Femur (tissue), 1 donor: ENCODE measurements at regions not wholly inside any gene's neighbourhood (a gene's known extent, or its start where the extent isn't known, plus 50 kb on each side); places are given as distances from the start of the nearest gene placed in this dataset.
A peak's percentile ranks its signal among the peaks of the same experiment; 100 is the strongest.

Source experiments
- DNase-seq: peaks from one replicate; pipeline ENCODE4 v3.0.0-alpha.2; 2017

DNA sequence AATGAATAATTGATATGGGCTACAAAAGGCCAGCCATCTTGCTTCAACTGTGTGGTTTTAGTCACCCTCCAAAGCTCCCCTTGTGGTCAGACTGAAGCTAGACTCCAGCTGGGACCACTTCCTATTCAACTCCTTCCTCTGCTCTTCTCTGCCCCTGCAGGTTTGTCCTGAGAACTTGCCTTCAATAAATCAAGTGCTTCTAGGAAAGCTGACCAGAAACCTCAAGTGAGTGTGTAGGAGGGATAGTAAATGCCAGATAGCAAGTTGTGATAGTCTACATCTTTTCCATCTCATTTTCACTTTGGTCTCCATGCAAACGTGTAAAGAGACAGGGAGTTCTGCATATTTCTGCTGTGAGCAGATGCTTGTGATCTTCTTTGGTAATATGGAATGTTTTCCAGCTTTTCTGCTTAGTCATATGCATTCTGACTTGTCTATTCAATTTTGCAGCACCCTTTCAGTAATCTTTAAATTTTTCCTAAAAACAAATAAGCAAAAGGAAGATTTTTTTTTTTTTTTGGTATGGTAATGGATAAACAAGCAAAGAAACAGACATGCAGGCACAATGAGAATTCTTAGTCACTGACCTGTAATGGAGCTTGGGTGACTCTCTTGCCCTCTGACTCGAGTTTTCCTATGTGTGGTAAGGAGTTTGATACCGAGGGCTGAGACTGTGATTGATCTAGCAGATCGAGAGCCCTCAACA lies 201.3 kb upstream of the BTBD3 start:
- DNase-seq, result no peak

DNA sequence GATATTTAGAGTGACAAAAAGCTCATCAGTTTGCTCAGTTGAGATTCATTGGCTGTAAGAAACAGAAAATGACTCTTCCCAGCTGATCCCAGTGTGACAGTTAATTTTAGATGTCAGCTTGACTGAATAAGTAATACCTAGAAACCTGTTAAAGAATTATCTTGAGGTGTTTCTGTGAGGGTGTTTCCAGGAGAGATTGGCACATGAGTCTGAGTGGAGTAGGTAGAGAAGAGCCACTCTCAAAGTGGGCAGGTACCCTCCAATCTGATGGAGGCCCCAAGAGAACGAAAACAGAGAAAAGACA lies 200.8 kb upstream of the BTBD3 start:
- no peak for DNase-seq

DNA sequence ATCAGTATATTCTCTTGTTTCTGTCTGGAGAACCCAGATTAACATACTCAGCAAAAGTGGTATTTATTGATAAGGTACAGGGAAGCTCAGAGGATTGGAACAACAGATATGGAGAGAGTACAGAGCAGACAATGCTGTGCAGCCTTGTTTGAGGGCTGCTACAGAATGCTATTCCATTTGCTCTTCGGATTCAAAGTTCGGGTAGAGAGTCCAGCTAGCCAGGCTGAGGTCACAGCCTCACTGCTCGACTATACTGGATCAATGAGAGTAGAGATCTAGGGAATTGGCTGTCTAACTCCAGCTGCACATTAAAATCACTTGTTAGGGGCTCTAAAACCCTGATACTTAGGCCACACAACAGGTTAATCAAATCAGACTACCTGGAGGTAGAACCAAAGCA lies 200.1 kb upstream of the BTBD3 start:
- no peak for DNase-seq

DNA sequence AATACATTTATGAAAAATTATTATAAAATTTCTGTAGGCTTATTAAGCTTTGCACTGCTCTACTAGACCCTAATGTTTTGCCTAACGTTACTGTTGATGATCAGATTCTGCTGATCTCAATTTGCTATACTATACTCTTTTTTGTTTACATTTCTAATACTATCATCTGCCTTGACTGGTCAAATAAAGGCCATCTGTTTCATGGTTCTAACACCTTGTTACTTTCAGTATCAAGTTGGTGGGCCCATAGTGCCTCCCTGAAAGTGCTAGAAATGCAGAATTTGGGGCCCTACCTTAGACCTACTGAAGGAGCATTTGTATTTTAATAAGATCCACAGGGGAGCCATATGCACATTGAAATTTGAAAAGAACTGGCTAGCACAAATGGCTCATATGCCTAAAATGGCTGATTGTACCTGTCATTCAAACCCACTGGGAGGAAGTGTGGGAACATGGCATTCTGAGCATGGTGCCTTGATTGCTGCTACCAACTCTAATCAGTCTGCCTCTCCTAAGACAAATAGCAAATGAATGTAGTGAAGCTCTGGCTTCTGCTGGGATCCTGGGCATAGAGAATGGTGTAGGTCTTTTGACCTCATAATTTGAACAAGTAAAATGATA lies 199.1 kb upstream of the BTBD3 start:
- DNase-seq, result no peak

DNA sequence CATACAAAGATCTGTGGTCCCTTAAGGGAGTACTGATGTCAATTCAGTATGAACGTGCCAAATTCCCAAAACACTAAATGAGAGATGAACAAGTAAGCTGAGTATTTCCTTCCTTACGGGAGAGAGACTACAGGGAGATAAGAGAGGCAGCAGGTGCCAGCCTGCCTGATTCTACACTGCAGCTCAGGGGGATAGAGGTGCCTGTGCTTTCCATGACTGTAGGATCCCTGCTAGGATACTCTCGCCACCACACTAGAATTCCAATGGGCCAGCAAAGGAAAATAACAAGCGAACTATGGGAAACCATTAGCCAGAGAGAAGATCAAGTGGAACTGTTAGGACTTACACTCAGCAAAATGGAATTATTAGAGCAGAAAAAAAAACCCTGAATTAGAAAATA lies 198.5 kb upstream of the BTBD3 start:
- no peak for DNase-seq

DNA sequence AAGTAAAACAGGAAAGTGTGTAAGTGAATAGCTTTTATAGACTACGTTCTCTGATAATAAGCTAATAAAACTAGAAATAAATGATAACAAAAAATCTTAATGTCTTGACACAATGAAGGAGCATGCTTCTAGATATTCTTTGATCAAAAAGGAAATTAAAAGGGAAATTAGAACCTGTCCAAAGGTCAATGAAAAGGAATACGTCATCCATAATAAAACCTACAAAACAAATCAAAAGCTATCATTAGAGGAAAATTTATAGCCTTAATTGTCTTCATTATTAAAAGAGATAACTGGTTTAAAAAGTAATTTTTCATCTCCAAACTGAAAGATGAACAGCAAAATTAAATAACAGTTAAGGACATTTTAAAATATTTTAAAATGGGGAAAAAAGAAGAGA lies 196.3 kb upstream of the BTBD3 start:
- DNase-seq, result no peak

DNA sequence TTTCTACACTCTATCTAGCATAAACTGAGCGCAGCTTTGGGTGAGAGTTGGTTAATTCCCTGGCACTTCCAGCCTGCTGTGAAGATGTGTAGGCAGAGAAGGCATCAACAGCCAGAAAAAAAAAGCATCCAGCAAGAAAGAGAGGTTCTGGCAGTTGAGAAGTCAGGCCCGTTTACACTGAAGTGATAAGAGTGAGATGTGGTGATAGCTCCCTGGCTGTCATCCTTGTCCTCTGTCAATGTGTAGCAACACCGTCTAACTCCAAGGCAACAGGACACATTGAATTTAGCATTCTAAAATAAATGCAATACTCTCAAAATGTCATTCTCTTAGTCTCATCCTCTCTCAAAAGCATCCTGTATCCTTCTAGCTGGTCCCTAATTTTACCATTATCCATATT lies 193.6 kb upstream of the BTBD3 start:
- no peak for DNase-seq

DNA sequence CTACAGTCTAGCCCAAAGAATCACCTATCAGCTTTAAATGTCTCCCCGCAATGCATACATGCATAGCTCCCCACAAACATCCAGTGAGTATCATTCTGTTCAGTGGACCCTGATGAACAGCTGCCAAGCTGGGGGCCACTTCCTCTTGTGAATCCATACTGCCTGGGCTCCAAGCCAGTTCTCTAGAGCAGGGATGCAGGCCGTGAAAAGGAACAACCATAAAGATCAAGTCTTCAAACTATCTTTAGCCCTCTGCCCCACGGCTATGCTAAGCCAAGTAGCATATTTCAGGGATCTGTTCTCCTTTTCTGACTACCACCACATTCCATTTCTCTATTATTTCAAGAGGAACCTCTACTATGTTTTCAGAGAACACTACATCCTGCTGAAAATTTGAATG lies 191.7 kb upstream of the BTBD3 start:
- peak; percentile 30 for DNase-seq

DNA sequence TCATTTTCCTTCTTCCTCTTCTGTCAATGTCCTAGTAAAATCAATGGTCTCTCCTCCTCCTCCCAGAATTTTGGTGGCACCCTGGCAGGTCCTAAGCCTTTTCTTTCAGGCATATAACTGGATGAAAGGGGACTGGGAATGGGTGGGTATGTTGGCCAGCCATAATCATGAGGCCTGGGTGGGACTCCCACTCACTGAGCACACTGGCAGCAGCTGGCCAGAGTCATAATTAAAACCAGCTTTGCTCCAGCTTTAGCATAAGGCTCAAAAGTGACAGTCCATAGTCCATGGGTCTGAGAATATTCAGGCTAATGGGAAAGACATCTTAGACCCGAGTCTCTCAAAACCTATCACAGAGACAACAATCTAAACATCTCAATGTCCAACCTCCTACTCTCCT lies 190.0 kb upstream of the BTBD3 start:
- no peak for DNase-seq

DNA sequence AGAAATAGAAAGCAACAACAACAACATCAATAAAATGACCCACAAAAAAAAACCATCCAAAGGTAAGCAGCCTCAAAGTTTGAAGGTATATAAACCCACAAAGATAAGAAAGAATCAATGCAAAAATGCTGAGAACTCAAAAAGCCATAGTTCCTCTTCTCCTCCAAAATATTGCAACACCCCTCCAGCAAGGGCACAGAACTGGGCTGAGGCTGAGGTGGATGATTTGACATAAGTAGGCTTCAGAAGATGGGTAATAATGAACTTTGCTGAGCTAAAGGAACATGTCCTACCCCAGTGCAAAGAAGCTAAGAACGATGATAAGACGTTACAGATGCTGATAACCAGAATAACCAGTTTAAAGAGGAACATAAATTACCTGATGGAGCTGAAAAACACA lies 188.8 kb upstream of the BTBD3 start:
- DNase-seq, result no peak

DNA sequence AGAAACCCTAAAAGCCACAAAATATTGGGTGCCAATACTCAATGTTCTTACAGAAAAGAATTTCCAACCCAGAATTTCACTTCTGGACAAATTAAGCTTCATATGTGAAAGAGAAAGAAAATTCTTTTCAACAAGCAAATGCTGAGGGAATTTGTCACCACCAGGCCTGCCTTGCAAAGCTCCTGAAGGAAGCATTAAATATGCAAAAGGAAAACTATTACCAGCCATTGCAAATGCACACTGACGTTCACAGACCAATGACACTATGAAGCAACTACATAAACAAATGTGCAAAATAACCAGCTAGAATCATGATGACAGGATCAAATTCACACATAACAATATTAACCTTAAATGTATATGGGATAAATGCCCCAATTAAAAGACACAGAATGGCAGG lies 187.9 kb upstream of the BTBD3 start:
- no peak for DNase-seq

DNA sequence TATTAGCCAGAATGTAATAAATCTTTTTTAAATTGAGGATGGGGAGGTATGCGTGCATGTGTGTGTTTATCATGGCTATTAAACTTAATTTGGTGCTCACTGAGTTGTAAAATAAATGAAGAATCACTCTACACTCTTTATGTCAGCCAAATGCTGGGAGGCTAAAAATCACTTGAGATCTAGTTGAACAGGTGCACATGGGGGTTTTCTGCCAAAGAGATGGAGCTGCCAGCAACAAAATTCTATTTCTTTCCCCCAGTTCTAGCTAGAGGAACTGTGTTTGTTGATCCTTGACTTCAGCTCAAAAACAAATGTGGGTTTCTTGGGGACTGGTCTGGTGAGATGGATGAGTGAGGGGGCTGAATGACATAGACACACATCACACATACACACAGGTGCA lies 183.3 kb upstream of the BTBD3 start:
- DNase-seq, result no peak

DNA sequence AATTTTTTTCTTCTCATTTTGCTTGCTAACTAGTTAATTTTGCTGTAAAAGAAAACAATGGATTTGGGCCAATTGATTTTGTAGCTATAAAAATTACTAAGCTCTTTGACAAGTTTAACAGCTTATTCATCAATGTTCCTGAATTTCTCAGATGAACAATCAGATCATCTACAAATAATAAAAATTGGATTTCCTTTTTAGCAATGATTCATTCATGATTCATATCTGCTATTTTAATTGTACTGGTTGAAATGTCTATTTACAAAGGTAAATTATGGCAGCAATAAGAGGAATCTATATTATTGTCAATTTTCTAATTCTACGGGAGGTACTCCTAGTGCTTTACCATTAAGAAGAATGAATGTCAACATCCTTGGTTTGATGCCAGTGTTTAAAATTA lies 178.8 kb upstream of the BTBD3 start:
- DNase-seq, result no peak

DNA sequence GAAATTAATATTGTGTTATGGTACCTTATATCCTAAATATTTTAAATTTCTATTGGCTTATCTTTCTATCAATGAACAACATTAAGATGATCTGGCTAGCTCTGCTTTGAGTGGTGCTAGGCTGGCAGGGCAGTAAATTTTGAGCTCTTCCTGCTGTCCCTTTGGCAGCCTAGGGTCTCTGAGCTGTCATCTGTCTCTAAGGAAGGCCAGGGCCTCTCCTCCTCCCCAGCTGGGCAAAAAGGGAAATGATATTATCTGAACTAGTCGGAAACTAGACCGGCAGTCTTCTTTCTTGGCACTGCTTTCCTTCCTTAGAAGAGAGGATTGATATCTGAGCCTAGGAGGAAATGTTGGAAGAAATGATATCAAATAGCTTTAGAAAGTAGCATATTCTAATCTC lies 176.7 kb upstream of the BTBD3 start:
- DNase-seq, result no peak

DNA sequence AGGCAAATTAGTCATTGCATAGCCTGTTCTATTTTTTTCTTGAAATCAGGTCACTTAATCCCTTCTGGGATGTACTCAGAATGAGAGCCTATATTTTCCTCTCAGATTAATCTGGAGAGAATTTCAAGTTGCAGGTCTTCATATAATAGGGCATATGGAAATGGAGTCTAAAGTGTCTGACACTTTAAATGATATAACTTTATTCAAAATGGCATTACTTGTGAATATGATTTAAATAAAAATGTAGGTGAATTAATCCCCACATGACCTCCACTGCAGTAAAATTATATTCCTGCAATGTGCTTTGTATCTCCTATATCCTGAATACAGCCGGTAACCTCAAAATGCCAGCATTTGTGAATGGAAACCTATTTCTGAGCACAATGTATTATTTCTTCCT lies 172.5 kb upstream of the BTBD3 start:
- no peak for DNase-seq

DNA sequence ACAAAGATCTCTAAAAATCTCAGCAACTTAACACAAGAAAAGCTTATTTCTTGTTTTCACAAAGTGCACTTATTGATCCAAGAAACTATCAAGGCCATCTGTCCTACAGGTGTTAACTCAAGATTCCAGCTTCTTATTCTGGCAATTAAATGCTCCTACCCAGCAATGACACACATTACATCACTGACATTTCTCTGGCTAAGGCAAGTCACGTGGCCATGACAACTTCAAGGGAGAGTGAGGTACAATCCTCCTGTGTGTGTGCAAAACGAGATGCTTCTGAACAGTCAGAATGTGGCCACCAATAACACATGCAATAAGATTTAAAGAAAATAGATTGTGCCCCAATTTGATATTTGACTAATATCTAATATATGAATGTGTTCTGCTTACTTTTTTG lies 169.3 kb upstream of the BTBD3 start:
- no peak for DNase-seq

DNA sequence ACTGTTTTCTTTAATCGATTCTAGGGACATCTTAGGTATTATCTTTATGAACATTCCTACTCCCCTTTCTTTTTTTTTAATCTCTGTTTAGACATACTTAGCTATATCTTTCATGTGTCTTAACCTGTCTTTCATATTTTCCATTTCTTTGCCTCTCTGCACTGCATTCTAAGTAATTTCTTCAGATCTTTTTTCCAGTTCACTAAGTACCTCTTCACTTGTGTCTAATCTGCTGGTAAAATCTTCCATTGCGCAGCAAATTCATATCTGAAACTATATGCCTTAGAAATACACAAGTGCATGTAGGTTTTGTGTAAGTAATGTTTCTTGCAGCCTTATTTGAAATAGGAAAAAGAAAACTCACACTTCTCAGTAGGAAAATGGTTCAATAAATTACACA lies 165.4 kb upstream of the BTBD3 start:
- DNase-seq, result no peak

DNA sequence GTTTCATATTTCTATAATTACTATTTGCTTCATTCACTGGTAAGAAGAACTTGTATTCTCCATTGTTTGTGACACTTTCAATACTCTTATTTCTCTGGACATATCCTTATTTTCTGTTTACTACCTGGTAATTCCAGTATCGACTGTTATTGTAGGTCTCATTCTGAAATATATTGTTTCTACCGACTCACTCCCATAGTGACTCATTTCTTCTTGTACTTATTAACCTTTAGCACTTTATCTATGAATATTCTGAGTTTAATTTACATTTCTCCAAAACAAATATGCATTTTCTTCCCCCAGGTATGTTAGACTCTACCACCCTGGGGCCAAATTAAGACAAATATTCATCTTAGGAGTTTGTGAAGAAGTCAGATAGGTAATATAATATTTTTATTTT lies 164.5 kb upstream of the BTBD3 start:
- no peak for DNase-seq

DNA sequence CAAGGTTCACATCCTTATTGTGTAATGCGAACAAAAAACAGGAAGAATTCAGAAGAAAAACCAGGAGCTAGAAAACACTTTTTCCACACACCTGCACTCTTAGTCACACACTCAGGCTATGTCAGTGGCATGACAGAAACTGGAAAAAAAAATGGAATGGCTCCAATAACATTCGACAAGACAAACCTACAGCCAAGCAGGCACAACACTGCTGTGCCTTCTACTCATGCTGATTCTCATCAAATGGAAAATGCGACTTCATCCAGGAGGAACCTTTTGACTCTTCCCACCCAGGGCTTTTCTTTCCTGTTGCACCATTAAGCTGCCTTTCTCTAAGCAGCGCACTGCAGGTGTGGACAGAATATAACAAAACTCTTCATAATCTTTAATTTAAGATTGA lies 163.2 kb upstream of the BTBD3 start:
- no peak for DNase-seq

DNA sequence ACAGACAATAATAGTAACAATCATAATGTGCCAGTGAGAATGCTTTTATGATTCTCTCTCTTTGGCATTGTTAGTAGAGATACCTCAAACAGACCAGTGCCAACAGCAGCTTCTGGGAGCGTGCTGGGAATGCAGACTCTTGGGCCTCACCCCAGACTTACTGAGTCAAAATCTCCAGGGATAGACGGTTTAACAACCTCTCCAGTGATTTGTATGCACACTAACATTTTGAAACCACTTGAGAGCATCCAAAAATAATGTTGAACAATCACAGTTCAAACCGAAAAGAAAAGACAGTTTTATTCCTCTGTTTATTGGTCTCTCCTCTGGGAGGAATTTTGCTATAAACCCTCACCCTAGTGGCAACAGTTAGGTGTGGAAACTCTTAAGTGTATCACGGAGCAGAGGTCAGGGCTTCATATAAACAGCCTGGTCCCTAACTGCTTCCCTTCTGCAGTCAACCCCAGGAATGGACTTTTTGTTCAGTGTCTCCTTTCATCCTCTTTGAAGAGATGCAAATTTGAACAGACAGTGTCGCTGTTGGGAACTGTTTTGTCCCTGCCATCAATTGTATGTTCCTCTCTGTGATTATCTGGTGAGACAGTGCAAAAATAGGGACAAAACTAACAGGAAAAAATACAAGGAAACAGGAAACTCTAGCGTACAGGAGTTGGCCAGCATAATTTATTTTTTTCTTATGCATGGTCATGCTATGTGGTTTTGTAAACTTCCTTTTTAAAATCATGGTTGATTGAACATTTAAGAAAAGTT lies 162.4 kb upstream of the BTBD3 start:
- DNase-seq, result no peak

DNA sequence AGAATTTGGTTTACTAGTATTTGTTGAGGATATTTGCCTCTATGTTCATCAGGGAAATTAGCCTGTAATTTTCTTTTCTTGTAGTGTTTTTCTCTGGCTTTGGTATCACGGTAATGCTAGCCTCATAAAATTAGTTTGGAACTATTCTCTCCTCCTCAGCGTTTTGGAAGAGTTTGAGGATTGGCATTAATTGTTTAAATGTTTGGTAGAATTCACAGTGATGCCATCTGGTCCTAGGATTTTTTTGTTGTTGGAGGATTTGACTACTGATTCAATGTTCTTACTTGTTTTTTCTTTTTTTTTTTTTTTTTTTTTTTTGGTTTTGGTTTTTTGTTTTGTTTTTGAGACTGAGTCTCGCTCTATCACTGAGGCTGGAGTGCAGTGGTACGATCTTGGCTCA lies 156.2 kb upstream of the BTBD3 start:
- no peak for DNase-seq

DNA sequence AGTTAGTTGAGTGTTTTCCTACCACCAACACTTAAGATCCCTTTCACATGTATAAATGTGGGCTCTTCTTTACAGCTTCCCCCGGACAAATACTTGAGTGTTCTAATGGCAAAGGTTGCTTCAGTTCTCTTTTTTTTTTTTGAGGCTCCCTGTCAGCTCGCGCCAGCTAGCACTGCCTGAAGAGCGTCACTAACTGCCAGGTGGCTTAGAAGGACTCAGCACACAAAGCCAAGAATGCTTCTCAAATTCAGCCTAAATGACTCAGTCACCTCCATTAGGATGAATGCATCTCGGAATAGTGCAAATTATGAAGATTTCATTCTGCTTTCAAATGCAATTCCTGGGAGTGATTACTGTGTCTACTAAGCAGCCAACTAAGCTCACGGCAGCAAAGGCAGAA lies 150.7 kb upstream of the BTBD3 start:
- DNase-seq, result no peak

DNA sequence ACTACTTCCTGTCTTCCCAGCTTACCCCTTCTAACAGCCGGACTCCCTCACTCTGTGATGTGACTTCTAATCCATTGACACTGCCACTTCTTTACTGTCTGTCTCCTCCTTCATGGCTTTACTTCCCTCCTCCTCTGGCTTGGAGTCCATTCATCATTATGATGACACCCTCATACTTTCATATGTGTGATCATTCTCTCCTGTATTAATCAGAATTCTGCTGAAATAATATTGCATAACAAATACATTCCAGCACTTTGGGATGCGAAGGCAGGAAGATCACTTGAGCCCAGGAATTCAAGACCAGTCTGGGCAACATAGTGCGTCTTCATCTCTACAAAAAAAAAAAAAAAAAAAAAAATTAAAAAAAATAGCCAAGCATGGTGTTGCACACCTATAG lies 147.9 kb upstream of the BTBD3 start:
- DNase-seq, result no peak

DNA sequence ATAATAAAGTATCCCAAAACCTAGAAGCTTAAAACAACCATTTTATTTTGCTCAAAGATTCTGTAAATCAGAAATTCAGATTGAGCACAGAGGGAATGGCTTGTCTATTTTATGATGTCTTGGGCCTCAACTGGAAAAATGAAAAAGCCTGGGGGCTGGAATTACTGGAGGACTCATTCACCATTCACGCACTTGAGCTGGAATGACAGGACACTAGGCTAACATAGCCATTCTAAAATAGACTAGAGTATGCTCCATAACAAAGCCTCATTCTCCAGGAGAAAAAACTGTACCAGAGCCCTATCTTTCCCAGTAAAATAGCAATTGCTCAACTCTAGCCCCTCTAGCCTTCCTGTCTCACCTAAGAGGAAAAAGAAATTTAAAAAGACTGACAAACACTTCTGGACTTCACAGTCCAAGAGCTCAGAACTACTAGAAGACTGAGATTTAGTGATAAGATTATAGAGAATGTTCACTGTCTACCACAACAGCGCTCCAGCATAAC lies 145.4 kb upstream of the BTBD3 start:
- DNase-seq, result no peak

DNA sequence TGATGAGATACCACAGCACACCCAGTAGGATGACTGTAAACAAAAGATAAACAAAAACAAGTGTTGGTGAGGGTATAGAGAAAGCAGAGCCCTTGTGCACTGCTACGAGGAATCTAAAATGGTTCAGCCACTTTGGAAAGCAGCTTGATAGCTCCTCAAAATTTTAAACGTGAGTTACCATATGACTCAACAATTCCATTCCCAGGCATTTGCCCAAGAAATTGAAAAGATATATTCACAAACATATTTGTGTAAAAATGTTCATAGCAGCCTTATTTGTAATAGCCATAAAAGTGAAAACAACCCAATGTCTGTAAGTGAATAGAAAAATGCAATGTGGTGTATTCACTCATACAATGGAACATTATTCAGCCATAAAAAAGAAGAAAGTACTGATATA lies 141.0 kb upstream of the BTBD3 start:
- no peak for DNase-seq
